HEK293 (cell line): ENCODE measurements at regions not wholly inside any gene's neighbourhood (a gene's known extent, or its start where the extent isn't known, plus 50 kb on each side); places are given as distances from the start of the nearest gene placed in this dataset.

Experiments
- CTCF ChIA-PET: fragments of 350-600 bp; formaldehyde crosslinking; extraction: SDS; loops from one replicate; lab custom pipeline; 2021; ENCODE audit warnings: antibody characterized with exemption; lab: Yijun Ruan, JAX
- POLR2A ChIA-PET: fragments of 300-600 bp; formaldehyde crosslinking; extraction: SDS; loops from one replicate; lab custom pipeline; 2020; ENCODE audit warnings: antibody characterized with exemption, inconsistent platforms; lab: Yijun Ruan, JAX
- H3K27ac ChIP-seq: fragments of 200-500 bp; sonication (Bioruptor generic); 2 replicates; pipeline ENCODE4 v1.5.1; 2014; ENCODE audit warnings: low read depth, low read length, control low read depth, inconsistent platforms; ENCODE audit errors: extremely low read depth
- H3K36me3 ChIP-seq, 2 experiments: fragments of 200-500 bp in 1 of 2; sonication (Bioruptor generic) in 1 of 2; 1 replicate in 1 of 2; 2 replicates in 1 of 2; pipeline ENCODE4 v1.5.1; 2014 to 2017; ENCODE audit warnings: inconsistent platforms in 2 of 2, low read length in 2 of 2; ENCODE audit not compliant: control insufficient read depth in 2 of 2, insufficient read depth in 1 of 2
- H3K4me1 ChIP-seq: fragments of 200-500 bp; sonication (Bioruptor generic); 2 replicates; pipeline ENCODE4 v1.5.1; 2014; ENCODE audit warnings: mild to moderate bottlenecking, low read length, inconsistent platforms; ENCODE audit not compliant: control insufficient read depth, insufficient read depth
- H3K4me3 ChIP-seq: 2 replicates; pipeline ENCODE4 v1.5.1; 2011; ENCODE audit warnings: low read depth, mild to moderate bottlenecking, control low read depth, low read length, moderate library complexity
- H3K9me3 ChIP-seq: fragments of 200-500 bp; sonication (Bioruptor generic); 2 replicates; pipeline ENCODE4 v1.5.1; 2014; ENCODE audit warnings: low read depth, low read length, inconsistent platforms; ENCODE audit not compliant: control insufficient read depth, insufficient read depth
- FEZF1 ChIP-seq: fragments of 450-650 bp; formaldehyde crosslinking; IDR thresholded peaks from 2 replicates; pipeline ENCODE4 v1.5.1; 2016; ENCODE audit warnings: missing biosample characterization, missing genetic modification characterization
- KLF7 ChIP-seq: fragments of 450-650 bp; formaldehyde crosslinking; IDR thresholded peaks from 2 replicates; pipeline ENCODE4 v1.5.1; 2016; ENCODE audit warnings: missing biosample characterization, missing genetic modification characterization, borderline replicate concordance
- MZF1 ChIP-seq: fragments of 450-650 bp; formaldehyde crosslinking; IDR thresholded peaks from 2 replicates; pipeline ENCODE4 v1.5.1; 2017; ENCODE audit warnings: missing biosample characterization, missing genetic modification characterization, borderline replicate concordance
- OVOL3 ChIP-seq: fragments of 450-650 bp; formaldehyde crosslinking; IDR thresholded peaks from 2 replicates; pipeline ENCODE4 v1.5.1; 2016; ENCODE audit warnings: missing biosample characterization, missing genetic modification characterization
- PBX3 ChIP-seq: sonication (generic); formaldehyde crosslinking; IDR thresholded peaks from 2 replicates; pipeline ENCODE4 v1.8.1; 2022; ENCODE audit warnings: mild to moderate bottlenecking, moderate library complexity, missing genetic modification reagents
- REPIN1 ChIP-seq: fragments of 450-650 bp; formaldehyde crosslinking; IDR thresholded peaks from 2 replicates; pipeline ENCODE4 v1.5.1; 2017; ENCODE audit warnings: missing biosample characterization, missing genetic modification characterization, low read depth
- SCRT2 ChIP-seq: fragments of 450-650 bp; formaldehyde crosslinking; IDR thresholded peaks from 2 replicates; pipeline ENCODE4 v1.5.1; 2016; ENCODE audit warnings: missing biosample characterization, missing genetic modification characterization
- YY2 ChIP-seq: fragments of 450-650 bp; formaldehyde crosslinking; IDR thresholded peaks from 2 replicates; pipeline ENCODE4 v1.5.1; 2016; ENCODE audit warnings: missing biosample characterization, missing genetic modification characterization
- ZBTB7A ChIP-seq: fragments of 450-650 bp; formaldehyde crosslinking; IDR thresholded peaks from 2 replicates; pipeline ENCODE4 v1.5.1; 2016; ENCODE audit warnings: low read depth, missing biosample characterization, missing genetic modification characterization
- ZIC2 ChIP-seq: fragments of 450-650 bp; formaldehyde crosslinking; IDR thresholded peaks from 2 replicates; pipeline ENCODE4 v1.5.1; 2016; ENCODE audit warnings: missing biosample characterization, missing genetic modification characterization
- ZNF140 ChIP-seq: fragments of 450-650 bp; formaldehyde crosslinking; IDR thresholded peaks from 2 replicates; pipeline ENCODE4 v1.5.1; 2016; ENCODE audit warnings: missing biosample characterization, missing genetic modification characterization
- ZNF146 ChIP-seq: fragments of 450-650 bp; formaldehyde crosslinking; IDR thresholded peaks from 2 replicates; pipeline ENCODE4 v1.5.1; 2016; ENCODE audit warnings: missing biosample characterization, missing genetic modification characterization
- ZNF280C ChIP-seq: fragments of 450-650 bp; formaldehyde crosslinking; IDR thresholded peaks from 2 replicates; pipeline ENCODE4 v1.5.1; 2016; ENCODE audit warnings: missing biosample characterization, missing genetic modification characterization
- ZNF423 ChIP-seq: fragments of 450-650 bp; formaldehyde crosslinking; IDR thresholded peaks from 2 replicates; pipeline ENCODE4 v1.5.1; 2016; ENCODE audit warnings: missing biosample characterization, missing genetic modification characterization
- ZNF48 ChIP-seq: fragments of 450-650 bp; formaldehyde crosslinking; IDR thresholded peaks from 2 replicates; pipeline ENCODE4 v1.5.1; 2016; ENCODE audit warnings: missing biosample characterization, missing genetic modification characterization
- ZNF629 ChIP-seq: fragments of 450-650 bp; formaldehyde crosslinking; IDR thresholded peaks from 2 replicates; pipeline ENCODE4 v1.5.1; 2017; ENCODE audit warnings: missing biosample characterization, missing genetic modification characterization
- ZNF768 ChIP-seq: fragments of 450-650 bp; formaldehyde crosslinking; IDR thresholded peaks from 2 replicates; pipeline ENCODE4 v1.5.1; 2018; ENCODE audit warnings: missing biosample characterization, mild to moderate bottlenecking, missing genetic modification characterization
- ZNF791 ChIP-seq: fragments of 450-650 bp; formaldehyde crosslinking; IDR thresholded peaks from 2 replicates; pipeline ENCODE4 v1.5.1; 2016; ENCODE audit warnings: missing biosample characterization, missing genetic modification characterization
- TF ChIP-seq, protein P1 (sequence below): fragments of 450-650 bp; formaldehyde crosslinking; IDR thresholded peaks from 2 replicates; pipeline ENCODE4 v1.5.1; 2016; ENCODE audit warnings: missing biosample characterization, missing genetic modification characterization
- TF ChIP-seq, protein P2 (sequence below): fragments of 450-650 bp; formaldehyde crosslinking; IDR thresholded peaks from 2 replicates; pipeline ENCODE4 v1.5.1; 2016; ENCODE audit warnings: missing biosample characterization, missing genetic modification characterization

DNA sequence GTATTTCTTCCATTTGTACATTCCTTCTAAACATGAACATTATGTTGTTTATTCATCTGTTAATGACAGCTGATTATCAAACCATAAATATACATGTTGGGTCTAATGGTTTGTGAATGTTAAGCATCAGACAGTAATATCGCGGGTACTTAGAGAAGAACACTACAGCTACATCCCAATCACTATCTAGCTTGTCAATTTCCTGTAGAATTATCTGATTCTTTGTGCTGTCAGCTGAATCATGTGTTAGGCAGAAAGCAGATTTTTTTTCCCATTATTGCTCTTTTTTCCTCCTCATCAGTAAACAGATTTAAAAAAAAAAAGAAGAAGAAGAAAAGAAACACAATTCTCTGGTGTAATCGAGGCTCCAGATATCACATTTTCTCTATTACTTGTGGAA is 183.6 kb upstream of the CTBP2 start:
- ChIA-PET CTCF (interaction anchor here (0.8 to 1.8 kb wide), 9 partner anchors 9 to 351 kb away, joined by 3 to 6 read pairs (median 4); no protein-coding TSS in a partner anchor), POLR2A (no interaction called here)
- H3K9me3 ChIP-seq = no peaks in the 10 kb centered on the region; the same call in 1 of the 2 replicates
- no peaks in the 10 kb centered on the region for H3K36me3 ChIP-seq
- no peak overlapping the region for H3K27ac ChIP-seq
- no peak for TF ChIP-seq ZNF791 (tag by site-specific recombination)
- no peak for TF ChIP-seq KLF7 (tag by site-specific recombination)
- no peak for TF ChIP-seq ZBTB7A
- no peak for TF ChIP-seq FEZF1 (tag by site-specific recombination)
- no peak for TF ChIP-seq ZNF768 (tag by site-specific recombination)
- no peak for TF ChIP-seq REPIN1 (tag by site-specific recombination)
- no peak for TF ChIP-seq OVOL3 (tag by site-specific recombination)
- TF ChIP-seq ZIC2 = no peak
- no peak for TF ChIP-seq MZF1 (tag by site-specific recombination)
- no peak for TF ChIP-seq ZNF146 (tag by site-specific recombination)
- TF ChIP-seq, protein P1, sequence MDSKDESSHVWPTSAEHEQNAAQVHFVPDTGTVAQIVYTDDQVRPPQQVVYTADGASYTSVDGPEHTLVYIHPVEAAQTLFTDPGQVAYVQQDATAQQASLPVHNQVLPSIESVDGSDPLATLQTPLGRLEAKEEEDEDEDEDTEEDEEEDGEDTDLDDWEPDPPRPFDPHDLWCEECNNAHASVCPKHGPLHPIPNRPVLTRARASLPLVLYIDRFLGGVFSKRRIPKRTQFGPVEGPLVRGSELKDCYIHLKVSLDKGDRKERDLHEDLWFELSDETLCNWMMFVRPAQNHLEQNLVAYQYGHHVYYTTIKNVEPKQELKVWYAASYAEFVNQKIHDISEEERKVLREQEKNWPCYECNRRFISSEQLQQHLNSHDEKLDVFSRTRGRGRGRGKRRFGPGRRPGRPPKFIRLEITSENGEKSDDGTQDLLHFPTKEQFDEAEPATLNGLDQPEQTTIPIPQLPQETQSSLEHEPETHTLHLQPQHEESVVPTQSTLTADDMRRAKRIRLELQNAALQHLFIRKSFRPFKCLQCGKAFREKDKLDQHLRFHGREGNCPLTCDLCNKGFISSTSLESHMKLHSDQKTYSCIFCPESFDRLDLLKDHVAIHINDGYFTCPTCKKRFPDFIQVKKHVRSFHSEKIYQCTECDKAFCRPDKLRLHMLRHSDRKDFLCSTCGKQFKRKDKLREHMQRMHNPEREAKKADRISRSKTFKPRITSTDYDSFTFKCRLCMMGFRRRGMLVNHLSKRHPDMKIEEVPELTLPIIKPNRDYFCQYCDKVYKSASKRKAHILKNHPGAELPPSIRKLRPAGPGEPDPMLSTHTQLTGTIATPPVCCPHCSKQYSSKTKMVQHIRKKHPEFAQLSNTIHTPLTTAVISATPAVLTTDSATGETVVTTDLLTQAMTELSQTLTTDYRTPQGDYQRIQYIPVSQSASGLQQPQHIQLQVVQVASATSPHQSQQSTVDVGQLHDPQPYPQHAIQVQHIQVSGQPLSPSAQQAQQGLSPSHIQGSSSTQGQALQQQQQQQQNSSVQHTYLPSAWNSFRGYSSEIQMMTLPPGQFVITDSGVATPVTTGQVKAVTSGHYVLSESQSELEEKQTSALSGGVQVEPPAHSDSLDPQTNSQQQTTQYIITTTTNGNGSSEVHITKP = no peak
- TF ChIP-seq ZNF140 (tag by site-specific recombination) = no peak
- no peak for TF ChIP-seq PBX3 (CRISPR knock-in tag)
- TF ChIP-seq ZNF423 (tag by site-specific recombination) = no peak
- no peak for TF ChIP-seq ZNF280C (tag by site-specific recombination)
- TF ChIP-seq ZNF629 (tag by site-specific recombination) = no peak
- no peak for TF ChIP-seq SCRT2
- TF ChIP-seq, protein P2, sequence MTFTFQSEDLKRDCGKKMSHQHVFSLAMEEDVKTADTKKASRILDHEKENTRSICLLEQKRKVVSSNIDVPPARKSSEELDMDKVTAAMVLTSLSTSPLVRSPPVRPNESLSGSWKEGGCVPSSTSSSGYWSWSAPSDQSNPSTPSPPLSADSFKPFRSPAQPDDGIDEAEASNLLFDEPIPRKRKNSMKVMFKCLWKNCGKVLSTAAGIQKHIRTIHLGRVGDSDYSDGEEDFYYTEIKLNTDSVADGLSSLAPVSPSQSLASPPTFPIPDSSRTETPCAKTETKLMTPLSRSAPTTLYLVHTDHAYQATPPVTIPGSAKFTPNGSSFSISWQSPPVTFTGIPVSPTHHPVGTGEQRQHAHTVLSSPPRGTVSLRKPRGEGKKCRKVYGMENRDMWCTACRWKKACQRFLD (tag by site-specific recombination) = no peak
- no peak for TF ChIP-seq ZNF48 (tag by site-specific recombination)
- TF ChIP-seq YY2 (tag by site-specific recombination) = no peak
- TF ChIP-seq, all 188 proteins: peak for 0
- Histone ChIP-seq H3K4me1 (no peaks in the 10 kb centered on the region; the same call in 1 of the 2 replicates), H3K4me3 (no peak overlapping the region)
